B cell (primary cell): ENCODE measurements at regions not wholly inside any gene's neighbourhood (a gene's known extent, or its start where the extent isn't known, plus 50 kb on each side); places are given as distances from the start of the nearest gene placed in this dataset.

Experiments
- CTCF ChIP-seq: fragments of 200-600 bp; IDR thresholded peaks from one replicate; pipeline ENCODE4 v1.8.0; 2022; ENCODE audit warnings: antibody characterized with exemption, mild to moderate bottlenecking
- EZH2 ChIP-seq: IDR thresholded peaks from 2 replicates; pipeline ENCODE4 v1.6.1; 2012; ENCODE audit warnings: borderline replicate concordance, low read depth, mild to moderate bottlenecking, moderate library complexity, low read length; ENCODE audit not compliant: insufficient read depth, poor library complexity, severe bottlenecking

GRCh38 chr5:74378464-74378863, 262.1 kb downstream of the ENC1 start:
- TF ChIP-seq CTCF = no peak
- TF ChIP-seq EZH2 = no peak
